Left ventricle myocardium inferior (tissue), 1 donor: ENCODE measurements at regions not wholly inside any gene's neighbourhood (a gene's known extent, or its start where the extent isn't known, plus 50 kb on each side); places are given as distances from the start of the nearest gene placed in this dataset.

Experiments
- DNase-seq: peaks from one replicate; pipeline ENCODE4 v3.0.0-alpha.2; 2020
- H3K27ac ChIP-seq: fragments of 200-600 bp; replicated peaks from 2 replicates; pipeline ENCODE4 v1.8.0; 2021
- H3K27me3 ChIP-seq: fragments of 200-600 bp; 2 replicates; pipeline ENCODE4 v1.8.0; 2021; ENCODE audit warnings: low read depth
- H3K36me3 ChIP-seq: fragments of 200-600 bp; 2 replicates; pipeline ENCODE4 v1.8.0; 2021
- H3K4me1 ChIP-seq: fragments of 200-600 bp; 2 replicates; pipeline ENCODE4 v1.8.0; 2021
- H3K4me3 ChIP-seq: fragments of 200-600 bp; 2 replicates; pipeline ENCODE4 v1.8.0; 2021; ENCODE audit warnings: mild to moderate bottlenecking, moderate library complexity
- H3K9me3 ChIP-seq: fragments of 200-600 bp; replicated peaks from 2 replicates; pipeline ENCODE4 v1.8.0; 2021
- CTCF ChIP-seq: fragments of 200-600 bp; IDR thresholded peaks from 2 replicates; pipeline ENCODE4 v1.8.0; 2021; ENCODE audit warnings: antibody characterized with exemption, mild to moderate bottlenecking, borderline replicate concordance
- intact Hi-C: fragments of 100-400 bp; cut with micrococcal nuclease; formaldehyde crosslinking; loops from one replicate; pipeline ENCODE4 v1.11.0; 2022
- donor health status: DM: no; HTN: yes; CAD: no; lungs with severe emphysema.

GRCh38 chr6:44048277-44048676 lies 79.0 kb downstream of the MRPL14 start:
- intact Hi-C loops = no loop called here
- no peak overlapping the region for H3K4me3 ChIP-seq
- H3K27ac ChIP-seq = no peak overlapping the region
- no peaks in the 10 kb centered on the region for H3K36me3 ChIP-seq
- peaks cover 77% of the 10 kb centered on the region for H3K4me1 ChIP-seq
- H3K9me3 ChIP-seq = no peaks in the 10 kb centered on the region
- TF ChIP-seq CTCF = no peak
- no peak for DNase-seq
- H3K27me3 ChIP-seq = no peaks in the 10 kb centered on the region

- intact Hi-C loops = no loop called here
- TF ChIP-seq CTCF = no peak
- no peak for DNase-seq
- Histone ChIP-seq H3K27me3 (no peaks in the 10 kb centered on the region), H3K27ac (no peak overlapping the region), H3K4me1 (peaks cover 77% of the 10 kb centered on the region), H3K4me3 (no peak overlapping the region), H3K9me3 (no peaks in the 10 kb centered on the region), H3K36me3 (no peaks in the 10 kb centered on the region)
Observed at GRCh38 chr6:44047801-44048200, 79.5 kb downstream of the MRPL14 start.

GRCh38 chr6:44047179-44047546 lies 80.1 kb downstream of the MRPL14 start:
- Histone ChIP-seq H3K4me1 (peaks cover 74% of the 10 kb centered on the region), H3K4me3 (no peak overlapping the region), H3K27ac (no peak overlapping the region), H3K9me3 (no peaks in the 10 kb centered on the region), H3K36me3 (no peaks in the 10 kb centered on the region), H3K27me3 (no peaks in the 10 kb centered on the region)
- DNase-seq = no peak
- no peak for TF ChIP-seq CTCF
- intact Hi-C loops = no loop called here

GRCh38 chr6:44046516-44047178 lies 80.6 kb downstream of the MRPL14 start:
- H3K27me3 ChIP-seq = no peaks in the 10 kb centered on the region
- peaks cover 72% of the 10 kb centered on the region for H3K4me1 ChIP-seq
- intact Hi-C loops = no loop called here
- peak overlapping the region; percentile 52 for H3K27ac ChIP-seq
- no peaks in the 10 kb centered on the region for H3K36me3 ChIP-seq
- TF ChIP-seq CTCF = no peak
- H3K4me3 ChIP-seq = no peak overlapping the region
- DNase-seq = no peak
- H3K9me3 ChIP-seq = no peaks in the 10 kb centered on the region

- peak; percentile 71 for DNase-seq
- TF ChIP-seq CTCF = no peak
- H3K27ac ChIP-seq = peak overlapping the region; percentile 52
- H3K27me3 ChIP-seq = no peaks in the 10 kb centered on the region
- no peak overlapping the region for H3K4me3 ChIP-seq
- H3K36me3 ChIP-seq = no peaks in the 10 kb centered on the region
- no peaks in the 10 kb centered on the region for H3K9me3 ChIP-seq
- intact Hi-C loops = no loop called here
- peaks cover 66% of the 10 kb centered on the region for H3K4me1 ChIP-seq
Observed at GRCh38 chr6:44045672-44046015, 81.6 kb downstream of the MRPL14 start.
